IMR-90 (cell line): ENCODE measurements at regions not wholly inside any gene's neighbourhood (a gene's known extent, or its start where the extent isn't known, plus 50 kb on each side); places are given as distances from the start of the nearest gene placed in this dataset.

Experiments
- ATAC-seq: fragments of 200-7000 bp; cut with Tn5 transposase; 2 replicates; pipeline ENCODE4 v1.9.1; 2020; ENCODE audit warnings: low read depth, mild to moderate bottlenecking, moderate library complexity
- BruUV-seq: library from RNA; stranded (reverse); fragments of 400-500 nt; replicated peaks from 2 replicates; lab custom pipeline; 2021; lab: Mats Ljungman, UMichigan
- CTCF ChIA-PET: fragments of 300-600 bp; formaldehyde crosslinking; extraction: SDS; loops from one replicate; lab custom pipeline; 2021; ENCODE audit warnings: antibody characterized with exemption; lab: Yijun Ruan, JAX
- POLR2A ChIA-PET: fragments of 300-600 bp; sonication (Branson Sonifier 250); formaldehyde crosslinking; loops from one replicate; lab custom pipeline; 2022; ENCODE audit warnings: antibody characterized with exemption; ENCODE audit not compliant: unreplicated experiment; lab: Charles Lee
- DNase-seq: peaks from one replicate; pipeline ENCODE4 v3.0.0; 2013
- H2AFZ ChIP-seq: replicated peaks from 2 replicates; pipeline ENCODE3; 2013; ENCODE audit warnings: low read length, mild to moderate bottlenecking; ENCODE audit not compliant: poor library complexity
- H2AK5ac ChIP-seq: 2 replicates; pipeline ENCODE4 v1.6.1; 2013; ENCODE audit warnings: low read depth, low read length, inconsistent platforms
- H2AK9ac ChIP-seq: replicated peaks from 2 replicates; pipeline ENCODE3; 2013; ENCODE audit warnings: mild to moderate bottlenecking, low read depth, low read length, moderate library complexity; ENCODE audit not compliant: poor library complexity
- H2BK120ac ChIP-seq: 2 replicates; pipeline ENCODE4 v1.6.1; 2013; ENCODE audit warnings: low read depth, low read length, inconsistent platforms
- H2BK15ac ChIP-seq: 3 replicates; pipeline ENCODE4 v1.6.1; 2013; ENCODE audit warnings: low read depth, low read length, inconsistent platforms
- H2BK20ac ChIP-seq: 2 replicates; pipeline ENCODE4 v1.6.1; 2013; ENCODE audit warnings: low read depth, mild to moderate bottlenecking, inconsistent platforms, low read length, moderate library complexity
- H2BK5ac ChIP-seq: 2 replicates; pipeline ENCODE4 v1.6.1; 2013; ENCODE audit warnings: mild to moderate bottlenecking, low read depth, low read length, inconsistent platforms; ENCODE audit not compliant: poor library complexity, severe bottlenecking
- H3K14ac ChIP-seq: replicated peaks from 2 replicates; pipeline ENCODE4 v1.6.1; 2013; ENCODE audit warnings: low read depth, low read length, inconsistent platforms
- H3K18ac ChIP-seq: 2 replicates; pipeline ENCODE4 v1.6.1; 2013; ENCODE audit warnings: low read depth, low read length, control low read depth
- H3K23ac ChIP-seq: 2 replicates; pipeline ENCODE4 v1.6.1; 2013; ENCODE audit warnings: low read depth, low read length, inconsistent platforms
- H3K27ac ChIP-seq: 2 replicates; pipeline ENCODE4 v1.5.1; 2013; ENCODE audit warnings: mild to moderate bottlenecking, control low read depth, low read length; ENCODE audit not compliant: insufficient read depth
- H3K27me3 ChIP-seq: 2 replicates; pipeline ENCODE4 v1.6.1; 2013; ENCODE audit warnings: low read length; ENCODE audit not compliant: control insufficient read depth, insufficient read depth
- H3K36me3 ChIP-seq: 2 replicates; pipeline ENCODE4 v1.6.1; 2013; ENCODE audit warnings: low read length, mixed read lengths; ENCODE audit not compliant: control insufficient read depth, insufficient read depth
- H3K4ac ChIP-seq: 2 replicates; pipeline ENCODE4 v1.6.1; 2013; ENCODE audit warnings: low read depth, low read length, inconsistent platforms
- H3K4me1 ChIP-seq: 2 replicates; pipeline ENCODE4 v1.6.1; 2013; ENCODE audit warnings: low read length, mixed read lengths; ENCODE audit not compliant: control insufficient read depth, insufficient read depth
- H3K4me2 ChIP-seq: 2 replicates; pipeline ENCODE4 v1.6.1; 2013; ENCODE audit warnings: low read depth, mild to moderate bottlenecking, control low read depth, low read length, moderate library complexity
- H3K4me3 ChIP-seq: 2 replicates; pipeline ENCODE4 v1.5.1; 2013; ENCODE audit warnings: low read depth, mild to moderate bottlenecking, control low read depth, low read length, moderate library complexity; ENCODE audit not compliant: insufficient read depth
- H3K56ac ChIP-seq: 2 replicates; pipeline ENCODE4 v1.6.1; 2013; ENCODE audit warnings: low read length, inconsistent platforms; ENCODE audit not compliant: insufficient read depth; ENCODE audit errors: extremely low read depth
- H3K79me1 ChIP-seq, 2 experiments: 2 replicates each; pipeline ENCODE4 v1.6.1; 2013; ENCODE audit warnings: low read length in 2 of 2, inconsistent platforms in 1 of 2, low read depth in 1 of 2
- H3K9ac ChIP-seq: 2 replicates; pipeline ENCODE4 v1.6.1; 2013; ENCODE audit warnings: low read depth, low read length, control low read depth
- H3K9me1 ChIP-seq: 2 replicates; pipeline ENCODE4 v1.6.1; 2013; ENCODE audit warnings: low read length, inconsistent platforms; ENCODE audit not compliant: insufficient read depth
- H3K9me3 ChIP-seq: 2 replicates; pipeline ENCODE4 v1.6.1; 2013; ENCODE audit warnings: low read length; ENCODE audit not compliant: control insufficient read depth, insufficient read depth
- H4K20me1 ChIP-seq: 2 replicates; pipeline ENCODE4 v1.6.1; 2013; ENCODE audit warnings: low read length, inconsistent platforms; ENCODE audit not compliant: insufficient read depth
- H4K5ac ChIP-seq: 2 replicates; pipeline ENCODE4 v1.6.1; 2013; ENCODE audit warnings: mild to moderate bottlenecking, low read depth, low read length, control low read depth
- H4K8ac ChIP-seq, 2 experiments: 2 replicates each; pipeline ENCODE4 v1.6.1; 2013; ENCODE audit warnings: low read depth in 2 of 2, low read length in 2 of 2, control low read depth in 1 of 2, inconsistent platforms in 1 of 2
- H4K91ac ChIP-seq: 2 replicates; pipeline ENCODE4 v1.6.1; 2013; ENCODE audit warnings: low read depth, low read length, inconsistent platforms; ENCODE audit not compliant: insufficient read depth
- BHLHE40 ChIP-seq: fragments of 150-350 bp; IDR thresholded peaks from 2 replicates; pipeline ENCODE4 v1.6.1; 2016; ENCODE audit warnings: mild to moderate bottlenecking, low read depth, low read length
- CEBPB ChIP-seq: IDR thresholded peaks from 2 replicates; pipeline ENCODE4 v1.6.1; 2012; ENCODE audit warnings: low read depth, low read length, improper control_type of control experiment
- CHD1 ChIP-seq: IDR thresholded peaks from 2 replicates; pipeline ENCODE4 v1.6.1; 2012; ENCODE audit warnings: low read depth, low read length, improper control_type of control experiment
- CTCF ChIP-seq: conservative IDR thresholded peaks from 2 replicates; pipeline ENCODE4 v1.5.1; 2012; ENCODE audit warnings: mild to moderate bottlenecking, low read depth, low read length, improper control_type of control experiment
- FOS ChIP-seq: fragments of 150-350 bp; IDR thresholded peaks from 2 replicates; pipeline ENCODE4 v1.6.1; 2016; ENCODE audit warnings: low read depth, low read length
- MAFK ChIP-seq: IDR thresholded peaks from 2 replicates; pipeline ENCODE4 v1.6.1; 2012; ENCODE audit warnings: low read depth, low read length, improper control_type of control experiment
- MAZ ChIP-seq: IDR thresholded peaks from 2 replicates; pipeline ENCODE4 v1.6.1; 2012; ENCODE audit warnings: low read depth, mild to moderate bottlenecking, low read length, improper control_type of control experiment, moderate library complexity, borderline replicate concordance
- NFE2L2 ChIP-seq: fragments of 150-350 bp; IDR thresholded peaks from 2 replicates; pipeline ENCODE4 v1.6.1; 2016; ENCODE audit warnings: low read depth, mild to moderate bottlenecking, low read length
- RAD21 ChIP-seq: IDR thresholded peaks from 2 replicates; pipeline ENCODE4 v1.6.1; 2012; ENCODE audit warnings: low read length, improper control_type of control experiment
- RCOR1 ChIP-seq: IDR thresholded peaks from 2 replicates; pipeline ENCODE4 v1.6.1; 2012; ENCODE audit warnings: mild to moderate bottlenecking, low read length, improper control_type of control experiment; ENCODE audit not compliant: insufficient replicate concordance
- RFX5 ChIP-seq: IDR thresholded peaks from 2 replicates; pipeline ENCODE4 v1.8.0; 2012; ENCODE audit warnings: low read depth, mild to moderate bottlenecking, low read length, moderate library complexity
- SMC3 ChIP-seq: fragments of 150-350 bp; IDR thresholded peaks from 2 replicates; pipeline ENCODE4 v1.6.1; 2016; ENCODE audit warnings: low read depth, mild to moderate bottlenecking, antibody characterized with exemption, low read length, moderate library complexity
- USF2 ChIP-seq: fragments of 150-350 bp; IDR thresholded peaks from 2 replicates; pipeline ENCODE4 v1.6.1; 2017; ENCODE audit warnings: mild to moderate bottlenecking, antibody characterized with exemption, low read length, low read depth
- WGBS, 2 experiments: methylation state at CpG; one replicate each; pipeline versions ENCODE4 v1.1.5 to v1.1.7; 2013; ENCODE audit warnings: missing lambda C conversion rate in 2 of 2; ENCODE audit not compliant: insufficient read length in 1 of 2; ENCODE audit errors: extremely low coverage in 2 of 2; 5-methylcytosine and 5-hydroxymethylcytosine counted together
- dilution Hi-C: fragments of 300-500 bp; cut with HindIII; formaldehyde crosslinking; loops from one replicate; pipeline ENCODE4 v1.14.3; 2018; ENCODE audit warnings: low sequenced_read_pairs; ENCODE audit not compliant: unreplicated experiment
- in situ Hi-C: fragments of 300-500 bp; cut with MboI; formaldehyde crosslinking; loops from 3 replicates; pipeline ENCODE4 v1.14.3; 2019; ENCODE audit warnings: low sequenced_read_pairs, inconsistent platforms, mixed read lengths
- intact Hi-C: fragments of 100-400 bp; cut with micrococcal nuclease; formaldehyde crosslinking; loops from 2 replicates; pipeline ENCODE4 v1.10.0; 2022

- no peak for TF ChIP-seq NFE2L2
Measured at GRCh38 chr11:134524896-134525845, 113.1 kb upstream of the B3GAT1 start (continued).

GRCh38 chr11:134524201-134524600 is 112.2 kb upstream of the B3GAT1 start:
- H3K9me1 ChIP-seq: no peaks in the 10 kb centered on the region
- BruUV-seq: no TSS peak
- H3K4me3 ChIP-seq: no peak overlapping the region
- H3K4me2 ChIP-seq: no peak overlapping the region
- DNase-seq (no peak), ATAC-seq (no peak)
- no peak overlapping the region for H2BK15ac ChIP-seq
- no peak overlapping the region for H2AK5ac ChIP-seq
- no peaks in the 10 kb centered on the region for H4K20me1 ChIP-seq
- no peak overlapping the region for H3K27ac ChIP-seq
- H3K36me3 ChIP-seq: no peaks in the 10 kb centered on the region
- intact Hi-C loops: no loop called here
- H4K91ac ChIP-seq: no peak overlapping the region
- CTCF ChIA-PET: no interaction called here
- H2BK120ac ChIP-seq: no peak overlapping the region
- no peak overlapping the region for H3K4ac ChIP-seq
- H2BK5ac ChIP-seq: no peak overlapping the region
- H3K9me3 ChIP-seq: peaks cover 60% of the 10 kb centered on the region
- no peak overlapping the region for H4K8ac ChIP-seq
- H2BK20ac ChIP-seq: no peak overlapping the region
- no peaks in the 10 kb centered on the region for H3K4me1 ChIP-seq
- TF ChIP-seq RAD21 (no peak), CTCF (no peak), NFE2L2 (no peak), SMC3 (no peak), CHD1 (no peak), USF2 (no peak), RFX5 (no peak), CEBPB (no peak), MAZ (no peak), BHLHE40 (no peak), MAFK (no peak), FOS (no peak), RCOR1 (no peak)
- no peak overlapping the region for H3K18ac ChIP-seq
- WGBS, 2 experiments: no CpG with 5 or more reads among the region's 25 CpGs
- dilution Hi-C loops: no loop called here
- H4K5ac ChIP-seq: no peak overlapping the region
- H3K56ac ChIP-seq: no peak overlapping the region
- no peak overlapping the region for H3K14ac ChIP-seq
- no peak overlapping the region for H3K9ac ChIP-seq
- in situ Hi-C loops: no loop called here
- H3K27me3 ChIP-seq: no peaks in the 10 kb centered on the region
- POLR2A ChIA-PET: no interaction called here
- no peak overlapping the region for H2AK9ac ChIP-seq
- H3K79me1 ChIP-seq: no peaks in the 10 kb centered on the region
- no peak overlapping the region for H3K23ac ChIP-seq
- no peak overlapping the region for H2AFZ ChIP-seq
